CD8-positive, alpha-beta memory T cell (primary cell): ENCODE measurements at regions not wholly inside any gene's neighbourhood (a gene's known extent, or its start where the extent isn't known, plus 50 kb on each side); places are given as distances from the start of the nearest gene placed in this dataset.
"Not testable (repeated sequence)": the region's sequence is repeated elsewhere in the genome, so short reads cannot be mapped to it uniquely, and the experiment has no call there.

Experiments used
- CTCF ChIA-PET: fragments of 350-600 bp; sonication (Branson Sonifier 250); formaldehyde crosslinking; loops from one replicate; lab custom pipeline; 2021; ENCODE audit warnings: antibody characterized with exemption; lab: Charles Lee
- POLR2A ChIA-PET: fragments of 350-600 bp; sonication (Branson Sonifier 250); formaldehyde crosslinking; loops from one replicate; lab custom pipeline; 2021; ENCODE audit warnings: antibody characterized with exemption; lab: Charles Lee
- DNase-seq, 5 donors: peaks; one replicate each; pipeline versions ENCODE4 v3.0.0 to v3.0.0-alpha.2; 2020 to 2022; ENCODE audit warnings: mixed read lengths in 1 of 5
- H3K27ac ChIP-seq: one replicate; pipeline ENCODE4 v1.7.0; 2013; ENCODE audit warnings: low read depth, mild to moderate bottlenecking, low read length, moderate library complexity
- H3K27me3 ChIP-seq: 2 replicates; pipeline ENCODE4 v1.7.0; 2013; ENCODE audit warnings: low read length, mild to moderate bottlenecking; ENCODE audit not compliant: insufficient read depth, poor library complexity, severe bottlenecking
- H3K36me3 ChIP-seq: 2 replicates; pipeline ENCODE4 v1.7.0; 2013; ENCODE audit warnings: mild to moderate bottlenecking, low read length, moderate library complexity; ENCODE audit not compliant: insufficient read depth
- H3K4me1 ChIP-seq: 2 replicates; pipeline ENCODE4 v1.7.0; 2013; ENCODE audit warnings: mild to moderate bottlenecking, low read length, moderate library complexity; ENCODE audit not compliant: insufficient read depth
- H3K4me3 ChIP-seq: 2 replicates; pipeline ENCODE4 v1.7.0; 2013; ENCODE audit warnings: mild to moderate bottlenecking, low read length
- H3K9me3 ChIP-seq: 2 replicates; pipeline ENCODE4 v1.7.0; 2013; ENCODE audit warnings: mild to moderate bottlenecking, low read length
- H3K27ac Mint-ChIP-seq, 8 donors: one replicate each; pipeline ENCODE4 v1.8.0; 2020 to 2021; ENCODE audit warnings: mixed read lengths in 8 of 8, mild to moderate bottlenecking in 6 of 8, inconsistent platforms in 3 of 8, moderate library complexity in 3 of 8
- H3K27me3 Mint-ChIP-seq, 2 donors: one replicate each; pipeline ENCODE4 v1.8.0; 2020 to 2021; ENCODE audit warnings: mixed read lengths in 2 of 2, mild to moderate bottlenecking in 1 of 2, moderate library complexity in 1 of 2
- H3K36me3 Mint-ChIP-seq, 3 donors: one replicate each; pipeline ENCODE4 v1.8.0; 2020 to 2021; ENCODE audit warnings: mixed read lengths in 3 of 3, inconsistent platforms in 1 of 3, mild to moderate bottlenecking in 1 of 3
- H3K4me1 Mint-ChIP-seq, 3 donors: one replicate each; pipeline ENCODE4 v1.8.0; 2020 to 2021; ENCODE audit warnings: mixed read lengths in 3 of 3, inconsistent platforms in 1 of 3, mild to moderate bottlenecking in 1 of 3
- H3K4me3 Mint-ChIP-seq, 7 donors: one replicate each; pipeline ENCODE4 v1.8.0; 2020 to 2021; ENCODE audit warnings: mixed read lengths in 7 of 7, mild to moderate bottlenecking in 6 of 7, moderate library complexity in 4 of 7, inconsistent platforms in 2 of 7
- H3K9me3 Mint-ChIP-seq, 5 donors: one replicate each; pipeline ENCODE4 v1.8.0; 2020 to 2022; ENCODE audit warnings: mixed read lengths in 5 of 5, mild to moderate bottlenecking in 3 of 5, moderate library complexity in 2 of 5, inconsistent platforms in 1 of 5

- CTCF ChIA-PET, H3K9me3 ChIP-seq, H3K27me3 ChIP-seq, H3K36me3 Mint-ChIP-seq, POLR2A ChIA-PET, H3K36me3 ChIP-seq, H3K9me3 Mint-ChIP-seq, H3K27me3 Mint-ChIP-seq, DNase-seq, H3K4me1 ChIP-seq: not testable (repeated sequence)
- Mint-ChIP-seq H3K4me1 (peaks cover 11 to 17% (median 13%) of the 10 kb centered on the region in 3 donors), H3K27ac (peak overlapping the region; percentile 89 to 99 (median 97)), H3K4me3 (peak overlapping the region; percentile 88 to 96 (median 92))
- Histone ChIP-seq H3K27ac (peak overlapping the region; percentile 67), H3K4me3 (peak overlapping the region; percentile 54)
These were observed 53.6 kb upstream of the ROPN1B start for GRCh38 chr3:125915437-125915787.

GRCh38 chr3:125915792-125916375 is 53.1 kb upstream of the ROPN1B start:
- H3K27me3 Mint-ChIP-seq, H3K36me3 Mint-ChIP-seq, H3K4me3 ChIP-seq, H3K9me3 Mint-ChIP-seq, CTCF ChIA-PET, H3K9me3 ChIP-seq, POLR2A ChIA-PET, H3K27me3 ChIP-seq, H3K4me1 ChIP-seq, H3K36me3 ChIP-seq: not testable (repeated sequence)
- peaks cover 11 to 17% (median 13%) of the 10 kb centered on the region in 3 donors for H3K4me1 Mint-ChIP-seq
- H3K4me3 Mint-ChIP-seq, result peak overlapping the region; percentile 88 to 96 (median 92)
- H3K27ac Mint-ChIP-seq, result peak overlapping the region; percentile 89 to 99 (median 97)
- peak overlapping the region; percentile 67 for H3K27ac ChIP-seq
- peak; percentile 99 to 100 (median 99) for DNase-seq

- peaks cover 11 to 17% (median 13%) of the 10 kb centered on the region in 3 donors for H3K4me1 Mint-ChIP-seq
These were observed 52.5 kb upstream of the ROPN1B start for GRCh38 chr3:125916376-125916978.

GRCh38 chr3:125917020-125917549 is 51.9 kb upstream of the ROPN1B start:
- H3K36me3 Mint-ChIP-seq, H3K9me3 Mint-ChIP-seq, H3K36me3 ChIP-seq, H3K27me3 ChIP-seq, H3K27me3 Mint-ChIP-seq, POLR2A ChIA-PET, H3K4me1 ChIP-seq, H3K9me3 ChIP-seq: not testable (repeated sequence)
- H3K27ac Mint-ChIP-seq, result peak overlapping the region; percentile 72 to 98 (median 83)
- peak overlapping the region; percentile 88 to 96 (median 92) for H3K4me3 Mint-ChIP-seq
- peaks cover 11 to 17% (median 13%) of the 10 kb centered on the region in 3 donors for H3K4me1 Mint-ChIP-seq
- Histone ChIP-seq H3K4me3 (peak overlapping the region; percentile 65), H3K27ac (peak overlapping the region; percentile 67)
- DNase-seq, result peak in 3 of 5 donors; percentile 15 to 57 (median 31)
- CTCF ChIA-PET, result interaction anchor here (0.9 kb wide), 1 partner anchor 151 kb away, joined by 4 read pairs; no protein-coding TSS in a partner anchor

More at GRCh38 chr3:125916376-125916978, 52.5 kb upstream of the ROPN1B start:
- H3K27ac ChIP-seq, result peak overlapping the region; percentile 67
- peak overlapping the region; percentile 88 to 96 (median 92) for H3K4me3 Mint-ChIP-seq
- H3K9me3 ChIP-seq, result no peaks in the 10 kb centered on the region
- ChIA-PET CTCF (interaction anchor here (0.9 kb wide), 1 partner anchor 150 kb away, joined by 4 read pairs; no protein-coding TSS in a partner anchor), POLR2A (no interaction called here)
- H3K9me3 Mint-ChIP-seq, result no peaks in the 10 kb centered on the region
- peaks cover 3% of the 10 kb centered on the region for H3K4me1 ChIP-seq
- H3K27ac Mint-ChIP-seq, result peak overlapping the region; percentile 89 to 99 (median 97)
- H3K27me3 Mint-ChIP-seq, result no peaks in the 10 kb centered on the region
- no peaks in the 10 kb centered on the region for H3K27me3 ChIP-seq
- DNase-seq, result peak in 4 of 5 donors; percentile 90 to 98 (median 94)
- peaks cover 0 to 6% (median 0%) of the 10 kb centered on the region in 3 donors for H3K36me3 Mint-ChIP-seq
- H3K36me3 ChIP-seq, result no peaks in the 10 kb centered on the region
- H3K4me3 ChIP-seq, result peak overlapping the region; percentile 65

DNA sequence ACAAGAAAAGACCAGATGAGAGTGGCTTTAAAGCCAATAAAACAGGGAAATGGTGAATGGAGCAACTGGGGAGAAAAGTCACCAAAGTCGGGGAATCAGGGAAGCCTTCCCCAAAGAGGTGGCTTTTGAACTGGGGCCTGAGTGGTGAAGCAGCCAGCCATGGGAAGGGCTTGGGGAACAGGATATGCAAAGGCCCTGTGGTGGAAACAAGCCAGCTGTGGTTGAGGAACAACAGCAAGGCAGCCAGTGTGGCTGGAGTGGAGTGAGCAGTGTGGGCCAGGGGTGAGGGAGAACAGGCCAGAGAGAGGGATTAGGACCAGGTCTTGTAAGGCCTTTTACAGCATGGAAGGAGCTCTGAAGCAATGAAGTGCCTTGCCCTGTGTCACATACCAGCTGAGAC is 51.0 kb upstream of the ROPN1B start:
- H3K9me3 Mint-ChIP-seq, H3K9me3 ChIP-seq, DNase-seq, POLR2A ChIA-PET, H3K36me3 ChIP-seq, H3K27me3 Mint-ChIP-seq, H3K4me1 ChIP-seq, H3K36me3 Mint-ChIP-seq, H3K27ac ChIP-seq, H3K4me3 ChIP-seq, H3K27me3 ChIP-seq: not testable (repeated sequence)
- H3K4me3 Mint-ChIP-seq, result peak overlapping the region in 3 of 7 donors; percentile 23 to 69 (median 54)
- H3K27ac Mint-ChIP-seq, result peak overlapping the region in 1 of 8 donors; percentile 27
- CTCF ChIA-PET, result interaction anchor here (1.2 kb wide), 1 partner anchor 152 kb away, joined by 4 read pairs; no protein-coding TSS in a partner anchor
- H3K4me1 Mint-ChIP-seq, result peaks cover 11 to 17% (median 13%) of the 10 kb centered on the region in 3 donors

DNA sequence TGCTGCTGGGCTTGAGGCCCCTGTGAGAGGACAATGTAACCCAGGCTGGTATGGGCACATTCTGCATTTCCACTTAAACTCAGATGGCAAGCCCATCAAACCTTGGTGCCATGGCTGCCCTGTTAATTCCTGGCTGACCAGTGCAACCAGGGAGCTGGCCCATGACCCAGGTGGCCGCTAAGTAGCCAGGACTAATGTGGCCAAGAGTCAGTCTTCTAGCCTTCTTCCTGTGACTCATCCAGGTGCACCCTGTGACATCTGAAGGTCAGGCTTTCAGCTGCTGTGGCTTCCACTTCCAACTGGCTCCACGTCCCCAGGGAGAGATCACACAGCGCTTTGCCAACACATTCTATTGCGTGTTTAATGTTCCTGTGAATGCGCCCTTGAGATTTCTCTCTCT is 50.5 kb upstream of the ROPN1B start:
- H3K27ac ChIP-seq, H3K36me3 ChIP-seq, H3K4me3 ChIP-seq, DNase-seq, H3K9me3 ChIP-seq, H3K36me3 Mint-ChIP-seq, H3K27me3 ChIP-seq, H3K27me3 Mint-ChIP-seq, POLR2A ChIA-PET, H3K9me3 Mint-ChIP-seq, H3K4me1 ChIP-seq: not testable (repeated sequence)
- peak overlapping the region in 2 of 7 donors; percentile 54 to 69 for H3K4me3 Mint-ChIP-seq
- H3K27ac Mint-ChIP-seq, result peak overlapping the region in 1 of 8 donors; percentile 21
- CTCF ChIA-PET, result interaction anchor here (1.2 kb wide), 1 partner anchor 152 kb away, joined by 4 read pairs; no protein-coding TSS in a partner anchor
- H3K4me1 Mint-ChIP-seq, result peaks cover 11 to 17% (median 13%) of the 10 kb centered on the region in 3 donors

DNA sequence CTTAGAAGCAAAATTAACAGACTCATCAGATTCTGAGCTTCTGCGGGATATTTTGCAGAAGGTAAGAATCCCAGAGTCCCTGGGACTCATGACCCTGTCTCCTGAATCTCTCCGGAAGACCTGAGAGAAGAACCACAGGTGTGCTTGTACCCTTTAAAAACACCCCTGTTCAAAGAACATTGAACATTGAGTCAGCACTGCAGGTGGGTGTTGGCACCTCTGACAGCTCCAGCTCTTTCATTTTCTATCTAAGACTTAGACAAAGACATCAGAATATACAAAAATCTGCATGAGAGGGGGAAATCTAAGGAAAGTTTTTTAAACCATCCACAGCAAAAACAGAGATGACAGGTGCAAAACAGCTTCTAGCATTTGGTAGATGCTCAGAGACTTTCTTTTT is 50.1 kb upstream of the ROPN1B start:
- CTCF ChIA-PET, result interaction anchor here (1.2 kb wide), 1 partner anchor 152 kb away, joined by 4 read pairs; no protein-coding TSS in a partner anchor
- DNase-seq, POLR2A ChIA-PET, H3K9me3 ChIP-seq, H3K36me3 Mint-ChIP-seq, H3K27ac ChIP-seq, H3K27me3 ChIP-seq, H3K27me3 Mint-ChIP-seq, H3K4me1 ChIP-seq, H3K9me3 Mint-ChIP-seq, H3K4me3 ChIP-seq, H3K36me3 ChIP-seq: not testable (repeated sequence)
- H3K4me1 Mint-ChIP-seq, result peaks cover 11 to 17% (median 13%) of the 10 kb centered on the region in 3 donors
- peak overlapping the region in 2 of 8 donors; percentile 21 to 55 for H3K27ac Mint-ChIP-seq
- peak overlapping the region in 2 of 7 donors; percentile 54 to 69 for H3K4me3 Mint-ChIP-seq
